GM21526 (cell line): ENCODE measurements at regions not wholly inside any gene's neighbourhood (a gene's known extent, or its start where the extent isn't known, plus 50 kb on each side); places are given as distances from the start of the nearest gene placed in this dataset.
"Not testable (repeated sequence)": the region's sequence is repeated elsewhere in the genome, so short reads cannot be mapped to it uniquely, and the experiment has no call there.

ENCODE experiments used
- ATAC-seq: cut with Tn5 transposase; IDR thresholded peaks from one replicate; pipeline ENCODE4 v1.9.1; 2021; ENCODE audit warnings: moderate library complexity; ENCODE audit not compliant: unreplicated experiment, low FRiP score

DNA sequence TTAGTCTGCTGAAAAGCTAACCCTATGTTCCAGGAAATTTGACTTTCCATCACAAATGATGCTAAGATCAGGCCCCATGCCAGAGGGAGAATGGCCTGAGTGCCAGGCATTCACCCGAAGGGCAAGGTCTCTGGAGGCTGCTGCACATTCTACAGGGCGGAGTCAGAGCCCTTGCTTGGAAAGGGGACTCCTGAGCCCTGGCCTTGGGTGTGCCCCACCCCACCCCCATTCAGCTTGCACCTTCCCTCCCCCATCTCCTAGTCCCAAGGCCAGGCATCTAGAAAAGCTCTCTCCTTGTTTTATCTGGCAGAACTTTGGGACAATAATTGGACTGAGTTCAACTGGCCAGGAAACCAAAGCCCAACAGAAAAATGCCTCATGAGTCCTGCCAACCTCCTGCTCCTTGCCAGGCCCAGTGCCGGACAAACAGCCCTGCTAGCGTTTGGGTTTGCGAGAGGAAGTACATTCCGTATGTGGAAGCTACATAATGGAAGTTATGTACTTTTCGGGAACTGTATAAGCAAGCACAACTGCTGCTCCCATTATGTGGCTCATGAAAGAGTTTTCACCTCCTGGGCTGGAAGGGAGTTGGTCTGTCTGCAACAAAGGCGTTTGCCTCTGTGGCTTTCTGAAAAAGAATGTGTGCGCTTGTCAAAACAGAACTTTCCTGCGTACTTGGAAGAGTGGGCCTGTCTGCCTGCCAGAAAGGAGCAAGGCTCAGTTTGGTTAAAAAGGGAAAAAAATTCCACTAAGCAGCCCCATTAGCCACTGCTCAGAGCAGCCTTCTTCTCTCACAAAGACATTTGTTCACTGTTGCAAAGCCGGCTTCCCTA is 321.5 kb upstream of the CTNNB1 start:
- no peak for ATAC-seq

DNA sequence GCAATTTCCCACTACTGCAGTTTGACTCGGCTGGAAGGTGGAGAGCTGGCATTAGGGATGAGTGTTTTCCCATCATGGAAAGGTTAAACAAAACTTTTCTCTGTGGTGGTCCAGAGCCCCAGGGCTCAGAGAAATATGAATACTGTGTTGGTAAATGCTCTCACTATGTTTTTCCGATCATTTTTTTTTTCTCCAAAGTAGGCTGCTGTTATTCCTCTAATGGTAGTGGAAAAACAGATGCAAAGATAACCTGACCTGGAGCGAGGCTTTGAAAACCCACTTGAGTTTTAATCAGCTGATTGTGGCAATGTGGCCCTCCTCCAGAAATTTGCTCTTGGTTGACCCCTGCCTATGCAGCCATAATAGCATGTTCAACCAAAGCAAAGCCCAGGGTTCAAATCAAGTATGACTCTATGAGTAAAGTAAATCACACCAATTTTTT is 320.8 kb upstream of the CTNNB1 start:
- ATAC-seq: no peak

DNA sequence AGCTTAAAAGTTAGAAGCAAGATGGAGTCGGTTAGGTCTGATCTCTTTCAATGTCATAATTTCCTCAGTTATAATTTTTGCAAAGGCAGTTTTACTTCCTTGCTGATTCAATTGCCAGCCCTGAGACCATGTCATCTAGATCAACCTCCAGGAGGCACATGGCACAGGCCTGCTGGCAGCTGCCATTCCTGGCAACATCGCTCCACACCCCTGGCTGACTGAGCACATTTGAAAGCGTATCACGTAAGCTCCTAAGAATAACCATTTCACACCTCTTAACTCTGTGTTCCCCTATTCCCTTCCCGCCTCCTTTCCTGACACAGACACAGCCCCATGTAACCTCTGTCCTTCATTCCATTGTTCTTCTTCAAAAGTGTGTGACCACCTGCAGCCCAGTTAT is 313.9 kb upstream of the CTNNB1 start:
- ATAC-seq: no peak

DNA sequence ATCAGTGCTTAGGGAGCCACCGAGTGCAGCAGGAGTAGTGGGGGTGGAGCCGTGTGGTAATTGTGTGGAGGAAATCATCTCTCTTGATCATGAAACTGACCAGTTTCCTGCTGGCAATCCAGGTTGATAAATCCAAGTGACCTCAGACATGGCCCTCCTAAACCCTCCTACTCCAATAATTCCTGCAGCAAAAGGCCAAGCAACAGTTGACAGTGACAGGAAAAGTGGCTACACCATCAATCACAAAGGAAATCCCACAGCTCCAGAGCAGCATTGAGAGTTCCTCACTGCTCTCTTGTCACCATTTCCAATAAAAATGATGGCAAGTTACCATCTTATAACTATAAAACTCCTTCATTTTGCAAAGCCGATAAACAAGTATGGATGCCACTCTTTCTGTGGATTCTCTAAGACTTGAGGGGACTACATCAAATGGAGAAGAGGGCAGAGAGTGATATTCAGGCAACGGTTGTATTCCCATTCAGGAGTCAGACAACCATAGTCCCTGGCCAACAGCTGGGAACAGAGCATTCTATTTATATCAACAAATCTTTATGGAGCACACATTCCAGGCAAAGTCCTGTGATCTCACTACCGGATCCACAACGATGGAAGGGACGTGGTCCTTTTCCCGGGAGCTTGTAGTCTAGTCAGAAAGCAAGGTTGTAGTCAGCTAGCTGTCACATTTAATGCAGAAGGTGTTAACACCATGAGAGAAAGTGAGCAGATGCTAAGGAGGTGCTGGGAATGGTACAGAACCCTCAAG is 312.5 kb upstream of the CTNNB1 start:
- ATAC-seq: no peak

DNA sequence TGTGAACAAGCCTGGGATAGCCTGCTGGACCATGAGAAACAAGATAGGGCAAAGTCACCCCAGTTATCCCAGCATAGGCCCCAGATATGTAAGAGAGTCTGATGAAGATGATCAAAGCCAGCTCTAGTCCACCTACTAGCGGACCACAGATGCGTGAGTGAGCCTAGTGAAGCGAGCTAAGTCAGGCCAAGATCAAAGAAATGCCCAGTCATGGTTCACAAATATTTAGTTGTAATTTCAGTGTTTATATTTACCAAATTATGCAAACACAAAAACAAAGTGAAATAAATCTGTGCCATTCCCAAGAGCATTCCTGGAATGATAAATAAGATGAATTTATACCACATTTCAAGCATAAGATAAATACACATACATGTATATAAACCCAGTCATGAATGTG is 308.1 kb upstream of the CTNNB1 start:
- no peak for ATAC-seq

DNA sequence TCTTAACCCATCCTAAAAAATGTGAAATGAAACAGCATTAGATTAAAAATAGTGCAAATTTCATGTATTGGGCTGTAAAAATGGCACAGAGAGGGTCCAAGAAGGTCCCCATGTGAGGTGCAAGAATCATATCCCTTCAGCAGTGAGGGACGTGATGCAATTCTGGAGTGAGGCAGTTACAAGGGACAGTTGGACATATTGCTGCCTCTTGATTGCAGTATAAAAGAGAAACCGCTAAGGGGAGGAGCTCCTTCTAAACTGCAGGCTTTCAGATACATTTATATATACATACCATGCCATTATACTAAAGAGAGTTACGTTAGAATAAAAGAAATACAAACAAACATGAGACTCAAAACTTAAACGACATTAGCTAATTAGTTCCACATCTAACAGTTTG is 304.2 kb upstream of the CTNNB1 start:
- no peak for ATAC-seq

DNA sequence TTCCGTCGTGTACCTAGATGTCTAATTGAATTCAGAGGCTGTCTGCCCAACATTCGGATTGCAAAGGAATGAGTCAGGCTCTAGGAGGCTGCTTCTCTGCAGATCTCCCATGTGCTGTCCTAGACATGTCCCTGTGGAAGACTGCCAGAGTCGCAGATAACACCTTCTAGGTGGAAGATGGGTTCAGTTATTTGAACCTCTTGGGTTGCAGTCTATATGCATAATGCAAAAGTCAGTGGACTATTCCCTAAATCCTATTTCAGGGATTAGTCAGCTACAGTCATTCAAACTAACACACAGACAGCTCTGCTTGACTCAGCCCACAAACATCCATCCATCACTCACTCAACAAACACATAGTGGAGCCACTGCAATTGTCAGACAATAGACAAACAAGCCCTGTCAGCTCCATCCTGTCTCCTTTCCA is 300.0 kb upstream of the CTNNB1 start:
- ATAC-seq: no peak

DNA sequence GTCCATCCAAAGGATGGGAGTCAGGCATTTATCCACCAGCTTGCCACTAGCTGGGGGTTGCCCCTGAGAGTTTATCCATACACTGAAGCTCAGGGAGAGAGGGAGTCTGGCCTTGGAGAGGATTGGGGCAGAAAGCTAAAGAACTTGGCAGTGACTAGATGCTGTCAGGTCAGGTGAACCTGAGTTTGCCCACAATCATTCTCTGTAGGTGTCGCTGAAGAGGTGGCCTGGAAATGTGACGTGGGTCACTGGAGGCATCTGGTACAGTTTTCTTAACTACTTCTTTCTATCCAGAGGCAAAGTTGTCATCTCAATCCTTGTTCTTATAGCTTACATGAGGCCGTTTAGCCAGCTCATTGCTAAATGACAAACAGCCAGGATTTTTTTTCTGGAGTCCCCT is 298.0 kb upstream of the CTNNB1 start:
- ATAC-seq: no peak

DNA sequence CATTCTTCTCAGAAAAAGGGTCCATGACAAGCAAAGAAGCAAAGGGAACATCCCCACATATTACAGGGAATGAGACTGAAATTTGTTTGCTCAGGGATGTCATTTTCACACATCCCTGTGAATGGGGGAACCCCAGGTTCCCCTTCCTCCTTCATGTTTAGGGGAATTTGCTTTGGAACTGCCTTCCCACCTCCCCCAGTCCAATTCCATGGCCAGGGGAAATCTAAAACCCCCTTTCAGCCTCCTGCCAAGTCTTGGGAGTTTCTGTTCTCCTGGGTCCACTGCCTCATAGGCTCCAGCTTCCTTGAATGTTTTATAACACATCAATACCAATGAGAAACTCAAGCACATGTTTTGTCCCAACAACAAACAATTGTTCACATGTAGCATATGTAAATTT is 297.5 kb upstream of the CTNNB1 start:
- no peak for ATAC-seq

DNA sequence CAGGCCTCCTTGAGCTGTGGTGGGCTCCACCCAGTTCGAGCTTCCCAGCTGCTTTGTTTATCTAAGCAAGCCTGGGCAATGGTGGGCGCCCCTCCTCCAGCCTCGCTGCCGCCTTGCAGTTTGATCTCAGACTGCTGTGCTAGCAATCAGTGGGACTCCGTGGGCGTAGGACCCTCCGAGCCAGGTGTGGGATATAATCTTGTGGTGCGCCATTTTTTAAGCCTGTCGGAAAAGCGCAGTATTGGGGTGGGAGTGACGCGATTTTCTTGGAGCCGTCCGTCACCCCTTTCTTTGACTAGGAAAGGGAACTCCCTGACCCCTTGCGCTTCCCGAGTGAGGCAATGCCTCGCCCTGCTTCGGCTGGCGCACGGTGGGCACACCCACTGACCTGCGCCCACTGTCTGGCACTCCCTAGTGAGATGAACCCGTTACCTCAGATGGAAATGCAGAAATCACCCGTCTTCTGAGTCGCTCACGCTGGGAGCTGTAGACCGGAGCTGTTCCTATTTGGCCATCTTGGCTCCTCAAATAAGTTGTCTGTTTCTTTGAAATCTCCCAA is 291.3 kb upstream of the CTNNB1 start:
- not testable (repeated sequence) for ATAC-seq

DNA sequence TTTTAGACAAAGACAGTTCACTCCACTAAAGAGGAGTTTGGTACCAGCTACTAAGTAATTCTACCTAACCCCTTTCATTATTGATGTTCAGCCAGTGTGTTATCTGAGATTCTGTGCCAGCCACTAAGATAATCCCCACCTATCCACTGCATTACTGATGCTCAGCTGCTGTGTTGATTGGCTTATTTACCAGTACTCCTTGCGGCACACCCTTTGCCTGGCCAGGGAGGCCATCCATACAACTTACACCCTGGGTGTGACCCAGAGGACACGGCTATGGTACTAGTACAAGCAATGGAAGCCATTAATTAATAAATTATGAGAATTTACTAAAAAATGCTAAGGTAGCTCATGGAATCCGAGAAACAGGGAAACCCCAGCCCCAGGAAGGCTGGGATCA is 290.7 kb upstream of the CTNNB1 start:
- no peak for ATAC-seq

DNA sequence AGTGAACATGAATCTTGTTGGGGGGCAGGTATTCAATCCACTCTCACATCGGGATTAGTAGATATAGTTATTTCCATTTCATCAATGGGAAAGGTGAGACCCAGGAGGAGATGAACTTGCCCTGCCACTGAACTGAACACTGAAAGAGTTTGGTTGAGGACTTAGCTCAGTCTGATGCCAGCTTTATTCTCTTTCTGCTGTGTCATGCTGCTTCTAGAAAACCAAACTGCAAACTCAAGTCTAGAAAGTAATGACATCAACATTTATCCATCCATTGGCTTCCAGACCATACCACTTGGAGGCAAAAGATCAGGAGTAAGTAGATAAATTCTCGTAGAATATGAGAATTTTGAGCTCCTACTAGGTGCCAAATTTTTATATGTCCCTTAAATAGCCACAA is 288.0 kb upstream of the CTNNB1 start:
- no peak for ATAC-seq

DNA sequence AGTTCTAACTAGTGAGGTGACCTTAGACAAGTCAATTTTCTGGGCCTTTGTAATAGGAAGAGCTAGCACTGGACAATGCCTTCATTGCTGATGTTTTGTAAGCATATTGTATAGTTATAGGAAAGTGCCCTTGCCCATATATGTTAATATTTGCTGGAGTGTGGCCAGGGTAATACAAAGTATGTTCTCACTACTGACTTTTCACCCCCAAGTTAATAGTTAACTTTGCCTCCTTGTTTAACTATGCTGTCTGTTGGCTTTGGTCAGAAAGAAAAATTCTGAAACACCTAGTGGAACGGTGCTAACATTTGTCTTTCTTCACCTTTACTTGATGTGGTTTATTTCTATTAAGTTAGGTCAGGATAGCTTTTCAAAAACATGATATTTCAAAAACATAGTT is 287.4 kb upstream of the CTNNB1 start:
- no peak for ATAC-seq

DNA sequence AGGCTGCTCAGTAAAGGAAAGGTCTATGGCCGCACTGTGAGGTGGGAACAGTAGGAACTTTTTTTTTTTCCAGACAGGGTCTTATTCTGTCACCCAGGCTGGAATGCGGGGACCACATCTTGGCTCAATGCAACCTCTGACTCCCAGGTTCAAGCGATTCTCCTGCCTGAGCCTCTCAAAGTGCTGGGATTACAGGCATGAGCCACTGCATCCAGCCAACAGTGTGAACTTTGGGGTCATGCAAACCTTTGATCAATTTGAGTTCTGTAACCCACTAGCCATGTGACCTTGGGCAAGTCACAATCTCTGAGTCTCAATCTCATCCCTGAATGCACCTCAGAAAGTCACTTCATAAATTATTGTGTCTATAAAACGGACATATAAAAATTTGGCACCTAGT is 286.8 kb upstream of the CTNNB1 start:
- ATAC-seq: no peak

DNA sequence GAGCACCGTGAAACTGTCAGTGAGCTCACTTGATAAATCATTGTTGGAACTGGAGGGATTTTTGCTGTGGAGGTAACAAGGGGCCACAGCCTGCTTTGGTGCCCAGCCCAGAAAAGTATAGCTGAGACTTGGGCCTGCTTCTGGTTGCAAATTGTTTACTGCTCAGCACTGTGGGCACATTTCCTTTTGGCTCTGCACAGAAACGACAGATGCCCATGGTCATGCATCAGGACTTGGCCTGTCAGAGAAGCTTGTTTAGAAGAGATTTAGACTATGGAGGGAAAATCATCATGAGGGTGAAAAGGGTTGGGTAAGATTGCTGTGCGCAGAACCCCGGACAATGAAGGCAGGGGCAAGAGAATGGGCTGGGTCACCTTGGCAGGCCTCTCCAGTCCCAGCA is 286.1 kb upstream of the CTNNB1 start:
- ATAC-seq: no peak

DNA sequence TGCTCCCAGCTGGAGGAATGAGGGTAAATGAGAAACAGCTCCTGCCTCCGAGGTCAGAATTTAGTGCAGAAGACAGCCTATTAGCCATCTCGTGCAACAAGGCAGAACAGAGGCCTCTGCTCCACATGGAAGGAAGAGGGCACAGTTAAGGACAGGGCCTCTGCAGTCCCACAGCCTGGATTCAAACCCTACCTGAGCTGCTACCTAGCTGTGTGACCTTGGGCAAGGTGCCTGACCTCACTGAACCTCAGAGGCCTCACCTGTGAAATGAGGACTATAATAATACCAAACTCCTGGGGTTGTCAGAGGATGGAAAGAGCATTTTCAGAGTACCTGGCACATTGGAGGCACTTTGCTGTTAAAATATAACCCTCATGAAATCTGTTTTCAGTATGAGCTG is 285.7 kb upstream of the CTNNB1 start:
- no peak for ATAC-seq

DNA sequence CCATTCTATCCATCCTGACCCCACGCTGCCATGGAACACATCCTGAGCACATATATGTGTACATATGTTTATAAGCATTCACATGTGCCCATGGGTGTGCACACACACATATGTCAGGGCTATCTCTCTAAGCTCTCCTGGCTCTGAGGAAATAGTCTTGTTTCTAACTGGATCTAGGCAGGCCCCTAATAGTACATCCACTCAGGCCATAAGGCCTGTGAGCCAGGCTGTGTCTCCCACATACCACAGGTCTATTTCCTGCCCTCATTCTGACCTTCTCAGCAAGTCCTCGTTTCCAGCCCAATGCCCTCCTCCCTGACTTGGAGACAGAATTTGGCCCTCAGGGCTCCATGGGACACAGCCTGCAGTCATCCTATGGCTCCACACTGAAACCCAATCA is 284.8 kb upstream of the CTNNB1 start:
- ATAC-seq: no peak

DNA sequence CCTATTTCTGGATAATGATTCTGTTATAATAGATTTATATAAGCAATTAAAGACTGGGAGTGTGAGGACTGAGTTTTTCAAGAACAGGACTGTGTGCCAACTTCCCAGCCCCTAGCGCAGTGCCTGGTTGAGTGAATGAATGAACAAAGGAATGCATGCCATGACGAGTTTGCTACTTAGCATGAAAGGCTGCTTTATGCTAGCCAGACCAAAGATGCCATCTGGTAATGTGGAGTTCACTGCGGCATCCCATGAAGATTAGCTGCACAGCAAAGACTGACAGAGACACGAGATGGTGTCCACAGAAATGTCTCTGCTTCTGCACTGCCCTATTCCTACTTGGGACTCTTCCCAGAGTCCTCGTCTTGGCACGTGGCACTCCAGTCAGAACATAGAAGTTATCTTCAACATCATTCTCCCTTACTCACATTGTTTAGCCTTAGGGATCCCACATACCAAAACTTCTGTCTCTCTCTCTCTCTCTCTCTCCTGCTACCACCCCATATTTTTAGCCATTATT is 283.9 kb upstream of the CTNNB1 start:
- ATAC-seq: no peak

DNA sequence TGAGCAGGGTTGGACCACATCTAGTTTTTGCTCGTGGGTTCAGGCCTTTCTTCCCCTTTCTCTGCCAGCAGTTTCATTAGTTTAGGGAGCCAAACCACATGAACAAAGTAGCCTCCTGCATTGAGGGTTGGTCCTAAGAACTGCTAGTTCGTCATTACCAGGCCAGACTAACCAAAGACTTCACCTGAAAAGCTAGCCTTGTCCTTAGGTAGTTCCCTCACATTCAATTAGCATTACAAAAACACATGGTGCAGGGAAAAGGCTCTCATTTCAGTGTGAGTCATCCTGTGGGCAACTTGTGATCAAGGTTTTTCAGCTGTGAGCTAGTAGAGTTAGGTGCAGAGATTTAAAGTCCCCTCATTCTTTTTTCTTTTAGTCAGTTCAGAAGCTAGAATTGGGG is 279.3 kb upstream of the CTNNB1 start:
- no peak for ATAC-seq

DNA sequence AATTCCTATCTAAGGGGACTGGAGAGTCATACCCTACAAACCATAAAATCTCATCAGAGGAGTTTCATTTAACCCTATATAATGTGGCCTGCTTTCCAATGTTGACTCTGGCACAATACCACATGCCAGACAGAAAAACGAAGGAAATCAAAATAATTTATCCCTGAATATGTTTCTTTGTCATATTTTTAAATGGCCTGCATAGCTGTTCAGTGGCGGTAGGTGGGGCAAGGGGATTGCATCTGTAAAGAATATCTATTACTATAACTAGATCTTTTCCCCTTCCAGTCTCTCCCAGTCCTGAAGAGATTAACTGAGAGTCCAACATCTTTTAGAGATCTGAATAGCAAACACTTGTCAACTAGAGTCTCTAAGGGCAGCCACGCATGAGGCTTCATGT is 278.1 kb upstream of the CTNNB1 start:
- ATAC-seq: no peak

DNA sequence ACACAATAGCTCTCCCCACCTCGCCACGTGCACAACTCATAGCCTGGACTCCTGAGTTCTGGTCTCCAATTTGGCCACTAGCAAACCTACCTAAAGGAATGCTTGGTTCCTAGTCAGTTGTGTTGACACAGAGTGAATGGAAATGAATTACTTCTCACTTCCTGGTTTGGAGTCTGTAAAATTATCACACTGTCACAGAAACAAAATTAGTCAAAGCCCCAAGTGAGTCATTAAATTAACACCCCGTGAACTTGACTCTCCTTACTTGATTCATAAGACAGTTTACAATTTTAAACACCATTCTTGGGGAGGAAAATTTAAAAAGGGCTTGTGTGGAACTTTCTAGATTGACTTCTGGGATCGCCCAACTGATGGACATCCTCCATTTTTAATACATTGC is 276.2 kb upstream of the CTNNB1 start:
- ATAC-seq: no peak
